GM23338 (cell line): ENCODE measurements at regions not wholly inside any gene's neighbourhood (a gene's known extent, or its start where the extent isn't known, plus 50 kb on each side); places are given as distances from the start of the nearest gene placed in this dataset.

Experiments
- CREB1 ChIP-seq: fragments of 250-450 bp; sonication (Bioruptor Pico); IDR thresholded peaks from 2 replicates; pipeline ENCODE4 v1.5.0; 2020; ENCODE audit warnings: low read depth, mild to moderate bottlenecking, moderate library complexity
- CTCF ChIP-seq, 2 experiments: fragments of 200-600 bp in 1 of 2; sonication (generic) in 1 of 2; conservative IDR thresholded peaks; 2 replicates each; pipeline versions ENCODE4 v1.5.1 to v1.6.1; 2016 to 2017; ENCODE audit warnings: antibody characterized with exemption in 2 of 2, low read depth in 2 of 2, mild to moderate bottlenecking in 2 of 2, moderate library complexity in 1 of 2
- EZH2 ChIP-seq: fragments of 200-600 bp; sonication (generic); IDR thresholded peaks from one replicate; pipeline ENCODE4 v1.8.0; 2017; ENCODE audit warnings: antibody characterized with exemption, mild to moderate bottlenecking, low read depth; ENCODE audit not compliant: unreplicated experiment
- EZH2phosphoT487 ChIP-seq: fragments of 200-600 bp; sonication (generic); IDR thresholded peaks from one replicate; pipeline ENCODE4 v1.8.1; 2018; ENCODE audit warnings: antibody characterized with exemption; ENCODE audit not compliant: unreplicated experiment
- NANOG ChIP-seq: IDR thresholded peaks from 2 replicates; pipeline ENCODE4 v1.6.1; 2016; ENCODE audit warnings: antibody characterized with exemption, borderline replicate concordance
- POLR2AphosphoS5 ChIP-seq: IDR thresholded peaks from 2 replicates; pipeline ENCODE4 v1.6.1; 2016; ENCODE audit warnings: antibody characterized with exemption, low read depth
- ZNF331 ChIP-seq: fragments of 250-450 bp; sonication (Bioruptor Pico); IDR thresholded peaks from 2 replicates; pipeline ENCODE4 v1.5.0; 2020; ENCODE audit warnings: low read depth, mild to moderate bottlenecking, moderate library complexity

DNA sequence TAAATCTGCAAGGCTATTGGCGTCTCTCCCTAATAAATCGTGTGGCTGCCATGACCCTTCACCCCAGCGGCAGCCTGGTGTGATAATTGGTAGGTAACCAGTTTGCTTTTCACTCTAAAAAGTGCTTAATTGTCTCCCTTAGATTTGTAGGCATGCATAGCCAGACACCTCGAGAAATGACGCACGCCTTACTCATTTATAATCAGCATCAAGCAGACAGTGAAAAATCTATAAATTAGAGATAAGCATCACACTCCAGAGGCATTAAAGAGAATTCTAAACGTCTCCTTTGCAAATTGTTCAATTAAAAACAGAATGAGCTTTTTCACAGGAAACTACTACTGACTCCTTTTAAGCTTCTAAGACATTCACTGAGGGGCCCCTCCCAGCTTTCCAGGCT is 110.2 kb upstream of the RPS6KA2 start:
- TF ChIP-seq POLR2AphosphoS5 (no peak), CTCF (conservative IDR thresholded peaks at IDR 0.05; ENCODE audit: low read depth in 2 of 2) (no peak), EZH2phosphoT487 (no peak), EZH2 (no peak), CREB1 (no peak), ZNF331 (CRISPR knock-in tag) (no peak), NANOG (no peak)
